BJ (cell line): ENCODE measurements at regions not wholly inside any gene's neighbourhood (a gene's known extent, or its start where the extent isn't known, plus 50 kb on each side); places are given as distances from the start of the nearest gene placed in this dataset.

Experiments used
- CTCF ChIA-PET: fragments of 350-600 bp; formaldehyde crosslinking; extraction: SDS; loops from one replicate; lab custom pipeline; 2021; ENCODE audit warnings: antibody characterized with exemption, inconsistent platforms; lab: Yijun Ruan, JAX
- POLR2A ChIA-PET: fragments of 300-600 bp; sonication (Branson Sonifier 250); formaldehyde crosslinking; extraction: SDS; loops from one replicate; lab custom pipeline; 2021; ENCODE audit warnings: antibody characterized with exemption; lab: Charles Lee
- DNase-seq: peaks from one replicate; pipeline ENCODE4 v3.0.0-alpha.2; 2011; ENCODE audit warnings: low read depth
- H3K27me3 ChIP-seq: 2 replicates; pipeline ENCODE4 v1.6.0; 2011; ENCODE audit warnings: low read length; ENCODE audit not compliant: control insufficient read depth, insufficient read depth
- H3K36me3 ChIP-seq: 2 replicates; pipeline ENCODE4 v1.5.1; 2011; ENCODE audit warnings: low read length; ENCODE audit not compliant: control insufficient read depth, insufficient read depth
- H3K4me3 ChIP-seq: 2 replicates; pipeline ENCODE4 v1.5.1; 2011; ENCODE audit warnings: low read depth, mild to moderate bottlenecking, control low read depth, low read length
- CTCF ChIP-seq: IDR thresholded peaks from 2 replicates; pipeline ENCODE4 v1.5.1; 2011; ENCODE audit warnings: low read depth, mild to moderate bottlenecking, control low read depth, inconsistent platforms, low read length, moderate library complexity; ENCODE audit not compliant: insufficient read depth

GRCh38 chr4:126306152-126306869 lies 991.6 kb downstream of the FAT4 start:
- H3K27me3 ChIP-seq, result no peaks in the 10 kb centered on the region
- ChIA-PET POLR2A (no interaction called here), CTCF (interaction anchor here (1.0 kb wide), 1 partner anchor 11 kb away, joined by 3 read pairs; no protein-coding TSS in a partner anchor)
- TF ChIP-seq CTCF, result no peak
- no peak for DNase-seq
- no peaks in the 10 kb centered on the region for H3K36me3 ChIP-seq
- no peak overlapping the region for H3K4me3 ChIP-seq

- H3K36me3 ChIP-seq, result no peaks in the 10 kb centered on the region
- CTCF ChIA-PET, result no interaction called here
Measured at GRCh38 chr4:126318376-126318775, 1003.6 kb downstream of the FAT4 start.

GRCh38 chr4:126328914-126329313 lies 1014.2 kb downstream of the FAT4 start:
- POLR2A ChIA-PET, result no interaction called here
- no peak for DNase-seq
- TF ChIP-seq CTCF, result no peak
- CTCF ChIA-PET, result no interaction called here
- H3K4me3 ChIP-seq, result no peak overlapping the region
- no peaks in the 10 kb centered on the region for H3K36me3 ChIP-seq
- no peaks in the 10 kb centered on the region for H3K27me3 ChIP-seq

More at GRCh38 chr4:126318376-126318775, 1003.6 kb downstream of the FAT4 start:
- Histone ChIP-seq H3K27me3 (no peaks in the 10 kb centered on the region), H3K4me3 (no peak overlapping the region)
- no peak for DNase-seq
- no peak for TF ChIP-seq CTCF
- POLR2A ChIA-PET, result no interaction called here

DNA sequence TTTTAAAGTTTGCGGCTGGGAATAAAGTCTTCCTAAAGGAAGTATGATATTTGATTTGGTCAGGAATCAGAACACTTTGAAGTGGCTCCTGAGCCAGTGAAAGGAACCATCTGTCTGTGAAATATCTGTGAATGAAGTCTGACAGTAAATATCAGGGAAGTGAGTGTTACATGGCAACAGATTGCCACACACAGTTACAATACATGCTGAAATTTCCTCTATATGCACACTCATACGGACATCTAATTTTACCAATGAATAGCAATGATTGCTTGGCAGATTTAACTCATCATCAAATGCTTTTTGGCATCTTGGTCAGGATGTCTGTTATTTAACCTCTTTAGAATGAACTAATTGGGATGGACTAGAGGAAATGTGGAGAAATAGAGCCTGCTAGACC lies 1023.8 kb downstream of the FAT4 start:
- no peak for DNase-seq
- Histone ChIP-seq H3K27me3 (no peaks in the 10 kb centered on the region), H3K36me3 (no peaks in the 10 kb centered on the region), H3K4me3 (no peak overlapping the region)
- CTCF ChIA-PET, result no interaction called here
- no peak for TF ChIP-seq CTCF
- POLR2A ChIA-PET, result no interaction called here

DNA sequence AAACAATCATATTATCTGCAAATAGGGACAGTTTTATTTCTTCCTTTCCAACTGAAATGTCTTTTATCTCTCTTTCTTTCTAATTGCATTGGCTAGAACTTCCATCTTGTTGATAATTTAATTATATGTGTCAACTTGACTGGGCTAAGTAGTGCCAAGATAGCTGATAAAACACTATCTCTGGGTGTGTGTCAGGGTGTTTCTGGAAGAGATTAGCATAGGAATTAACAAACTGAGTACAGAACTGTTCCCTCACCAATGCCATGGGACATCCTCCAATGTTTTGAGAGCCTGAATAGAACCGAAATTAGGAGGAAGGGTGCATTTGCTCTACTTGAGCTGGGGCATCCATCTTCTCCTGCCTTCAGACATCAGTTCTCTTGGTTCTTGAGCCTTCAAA lies 1027.2 kb downstream of the FAT4 start:
- H3K27me3 ChIP-seq, result no peaks in the 10 kb centered on the region
- H3K36me3 ChIP-seq, result no peaks in the 10 kb centered on the region
- DNase-seq, result no peak
- POLR2A ChIA-PET, result no interaction called here
- no peak overlapping the region for H3K4me3 ChIP-seq
- CTCF ChIA-PET, result no interaction called here
- TF ChIP-seq CTCF, result no peak
